Urothelium cell line (cell line): ENCODE measurements at regions not wholly inside any gene's neighbourhood (a gene's known extent, or its start where the extent isn't known, plus 50 kb on each side); places are given as distances from the start of the nearest gene placed in this dataset.

ENCODE experiments used
- DNase-seq: peaks from one replicate; pipeline ENCODE4 v3.0.0; 2011; ENCODE audit warnings: low spot score, mixed read lengths
- FAIRE-seq: peaks from 2 replicates; lab custom pipeline; 2011; peaks lifted over from hg19 to GRCh38; lab: Jason Lieb, UNC

DNA sequence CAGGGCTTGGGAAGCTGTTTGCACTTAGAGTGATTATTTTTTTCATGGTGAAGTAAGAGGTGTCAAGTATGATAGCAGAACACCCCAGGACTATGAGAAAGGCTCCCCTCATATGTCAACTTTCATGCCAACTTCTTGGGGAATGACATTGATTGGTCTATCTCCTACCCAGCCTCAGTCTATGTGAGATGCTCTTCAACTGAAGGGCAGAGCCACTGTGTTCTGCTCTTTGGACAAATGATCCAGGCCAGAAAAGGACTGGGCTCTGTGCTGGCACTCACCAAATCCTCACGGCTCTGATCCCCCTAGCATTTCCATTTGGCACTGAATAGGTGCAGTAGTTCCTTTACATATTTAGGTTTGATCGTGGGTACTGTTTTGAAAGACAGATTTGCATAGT is 151.1 kb downstream of the DMRT2 start:
- no peak for DNase-seq
- FAIRE-seq, result no peak

DNA sequence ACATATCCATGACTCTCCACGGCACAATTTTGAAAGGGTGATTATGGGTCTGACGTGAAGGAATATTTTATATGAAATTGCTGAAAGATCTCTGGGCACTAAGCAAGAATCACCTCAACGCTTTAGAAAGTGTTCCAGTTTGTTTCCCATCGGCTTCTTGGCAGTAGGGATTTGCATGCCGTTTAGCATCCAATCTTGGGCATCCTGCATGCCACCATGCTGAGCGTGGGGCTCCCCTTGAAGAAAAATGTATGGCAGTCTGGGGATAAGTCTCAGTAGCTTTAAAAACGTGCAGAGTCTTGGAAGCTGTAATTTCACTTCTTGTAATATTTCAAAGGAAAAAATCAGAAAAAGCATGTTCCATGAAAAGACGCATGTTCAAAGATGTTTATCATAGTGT is 151.7 kb downstream of the DMRT2 start:
- FAIRE-seq (no peak), DNase-seq (no peak)

DNA sequence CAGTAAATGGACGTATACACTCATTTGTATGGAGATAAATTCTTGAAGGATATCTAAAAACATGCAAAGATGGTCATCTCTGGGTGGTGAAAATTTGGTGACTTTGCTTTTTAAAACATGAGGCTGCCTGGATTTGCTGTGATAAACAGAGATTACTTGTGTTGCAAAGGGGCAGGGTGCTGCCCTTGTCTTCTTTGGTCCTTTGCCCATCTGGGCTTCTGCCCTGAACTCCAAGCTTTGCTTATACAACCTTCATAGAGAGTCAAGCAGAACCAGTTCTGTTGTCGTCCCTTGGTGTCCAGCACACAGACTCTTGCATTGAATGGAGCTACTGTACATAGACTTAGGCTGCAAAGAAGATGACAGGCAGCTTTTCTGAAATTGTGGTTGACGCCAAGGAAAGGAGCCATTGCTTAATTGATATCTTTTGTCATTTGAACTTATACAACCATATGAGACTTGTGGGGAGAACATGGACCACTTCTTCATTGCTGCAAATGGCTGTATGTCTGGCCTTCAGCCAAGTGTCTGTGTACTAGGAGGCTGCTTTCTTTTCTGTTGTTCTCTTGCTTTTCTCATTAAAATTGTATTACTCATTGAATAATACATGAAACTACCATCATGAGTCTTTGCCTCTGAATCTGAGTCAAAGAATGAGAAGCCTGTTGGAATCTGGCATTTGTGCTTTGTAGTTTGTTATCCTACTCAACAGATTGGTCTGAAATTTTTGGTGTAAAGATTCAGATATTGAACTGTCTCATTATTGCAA is 152.5 kb downstream of the DMRT2 start:
- FAIRE-seq (no peak), DNase-seq (no peak)

DNA sequence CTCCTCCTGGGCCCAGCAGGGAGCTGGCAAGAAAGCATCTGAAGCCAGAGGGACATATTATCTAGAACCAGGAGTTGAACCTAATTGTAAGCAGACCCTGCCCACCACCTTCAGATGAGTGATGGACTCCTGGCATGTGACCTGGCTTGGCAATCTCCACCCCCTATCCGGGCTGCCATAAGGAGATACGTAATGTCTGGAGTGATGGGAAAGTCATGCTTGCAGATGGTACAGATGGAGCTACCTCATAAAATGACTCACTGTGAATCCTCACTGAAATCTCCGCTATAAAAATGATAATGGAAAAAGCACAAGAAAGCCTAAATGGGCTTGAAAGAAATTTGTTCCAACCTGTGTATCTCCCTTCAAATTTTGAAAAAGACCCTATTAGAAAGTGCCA is 157.5 kb downstream of the DMRT2 start:
- DNase-seq, result peak; percentile 64
- no peak for FAIRE-seq

DNA sequence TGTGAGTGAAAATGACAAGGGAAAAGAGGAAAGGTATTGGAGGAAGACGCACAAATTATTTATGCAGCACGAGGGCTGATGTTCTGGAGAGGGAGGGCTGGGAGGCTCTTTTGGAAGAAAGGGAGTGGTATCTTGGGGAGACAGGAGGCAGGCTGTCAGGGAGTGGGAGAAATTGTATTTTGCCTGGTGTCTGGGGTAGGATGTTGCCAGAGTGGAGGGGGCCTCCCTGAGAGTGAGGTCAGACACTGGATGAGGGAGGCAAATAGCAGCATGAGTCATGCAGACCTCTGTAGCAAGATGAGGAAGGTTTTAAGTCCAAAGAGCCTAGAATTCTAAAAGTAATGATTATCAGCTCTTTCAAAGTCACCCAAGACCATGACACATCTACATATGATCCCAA is 158.0 kb downstream of the DMRT2 start:
- DNase-seq (peak; percentile 60), FAIRE-seq (no peak)

DNA sequence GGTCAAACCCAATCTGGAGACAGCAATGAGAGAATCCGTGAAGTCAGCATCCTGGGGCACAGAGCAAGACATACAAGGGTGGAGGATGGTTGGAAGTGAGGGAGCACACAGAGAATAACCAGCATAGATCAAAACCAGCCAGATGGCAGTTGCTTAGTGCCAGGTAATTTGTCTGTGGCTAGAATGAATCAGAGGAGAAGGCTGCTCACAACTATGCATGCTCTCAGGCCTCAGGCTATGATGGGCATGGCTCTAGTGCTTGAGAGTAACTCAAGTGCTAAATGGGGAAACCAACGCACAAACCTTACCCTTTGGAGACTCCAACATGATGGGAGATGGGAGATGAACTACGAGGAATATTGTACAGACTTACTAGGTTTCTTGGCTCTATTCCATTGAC is 160.8 kb downstream of the DMRT2 start:
- FAIRE-seq (no peak), DNase-seq (no peak)

DNA sequence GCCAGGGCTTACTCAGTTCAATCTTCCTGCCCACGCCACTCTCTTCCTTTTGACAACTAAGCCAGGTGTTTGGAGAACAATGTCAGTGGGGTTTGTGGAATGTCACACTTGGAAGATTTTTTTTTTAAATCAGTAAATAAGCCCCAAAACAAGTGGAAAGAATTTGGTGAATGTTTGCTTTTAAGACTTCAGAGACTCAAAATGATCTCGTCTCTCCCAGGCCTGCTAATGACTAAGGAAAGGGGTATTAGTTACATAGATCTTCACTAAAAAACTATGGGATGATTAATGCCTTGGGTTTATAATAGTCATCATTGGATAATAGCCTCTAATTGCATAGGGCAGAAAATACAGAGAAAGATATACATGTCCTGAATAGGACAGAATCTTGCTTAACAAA is 166.4 kb downstream of the DMRT2 start:
- DNase-seq (no peak), FAIRE-seq (no peak)

DNA sequence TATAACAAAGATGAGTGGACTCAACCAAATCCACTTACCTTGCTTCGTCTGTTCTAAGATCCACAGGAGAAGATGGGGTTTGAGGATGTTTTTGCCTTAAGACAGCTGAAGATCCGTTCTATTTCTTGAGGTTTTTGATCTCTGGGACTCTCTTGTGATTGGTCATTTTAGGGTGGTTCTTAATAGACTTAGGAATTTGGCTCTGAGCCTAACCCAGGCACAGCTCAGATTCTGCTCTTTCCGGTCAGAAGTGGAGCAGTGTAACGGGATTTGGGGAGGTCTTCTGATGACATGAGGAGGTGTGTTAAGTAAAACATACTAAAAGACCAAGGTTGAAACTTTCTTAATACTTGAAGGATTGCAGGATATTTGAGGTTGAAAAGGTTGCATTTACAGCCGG is 166.9 kb downstream of the DMRT2 start:
- FAIRE-seq, result no peak

DNA sequence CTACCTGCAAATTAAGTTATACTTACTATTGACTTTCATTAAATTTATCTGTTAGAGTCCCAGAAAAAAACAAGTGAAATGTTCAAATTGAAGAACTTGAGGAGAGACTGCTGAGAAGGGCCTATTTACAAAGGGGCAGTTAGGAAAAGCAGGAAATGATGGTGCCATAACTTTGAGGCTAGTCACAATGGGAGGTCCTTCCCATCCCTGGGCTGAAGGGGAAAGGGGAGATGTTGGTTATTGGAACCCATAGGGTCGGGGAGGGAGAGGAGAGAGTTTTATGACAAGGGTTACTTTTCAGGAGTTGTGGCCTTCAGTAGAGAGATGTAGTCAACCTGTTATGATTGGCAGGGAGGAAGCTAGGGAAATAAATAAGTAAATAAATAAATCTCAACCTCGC is 169.1 kb downstream of the DMRT2 start:
- DNase-seq, result no peak
- no peak for FAIRE-seq

More for the DNA sequence above, 166.9 kb downstream of the DMRT2 start:
- peak; percentile 17 for DNase-seq

DNA sequence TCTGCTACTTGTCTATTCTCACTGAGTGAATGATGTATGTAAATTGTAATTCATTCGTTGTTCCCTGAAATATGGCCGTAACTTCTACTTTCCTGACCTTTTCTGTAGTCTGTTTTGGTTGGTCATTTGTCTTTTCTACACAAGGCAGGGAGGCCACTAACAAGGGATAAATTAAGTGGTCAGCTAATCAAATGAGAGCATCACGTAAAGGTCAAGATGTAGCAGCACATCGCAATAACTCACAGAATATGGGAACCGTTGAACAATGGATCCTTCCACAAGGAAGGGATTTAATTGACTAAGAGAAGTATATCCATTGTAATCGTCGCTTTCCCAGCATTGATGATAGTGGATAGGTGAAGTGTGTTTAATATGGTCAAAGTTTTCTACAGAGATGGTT is 171.1 kb downstream of the DMRT2 start:
- FAIRE-seq (no peak), DNase-seq (no peak)

DNA sequence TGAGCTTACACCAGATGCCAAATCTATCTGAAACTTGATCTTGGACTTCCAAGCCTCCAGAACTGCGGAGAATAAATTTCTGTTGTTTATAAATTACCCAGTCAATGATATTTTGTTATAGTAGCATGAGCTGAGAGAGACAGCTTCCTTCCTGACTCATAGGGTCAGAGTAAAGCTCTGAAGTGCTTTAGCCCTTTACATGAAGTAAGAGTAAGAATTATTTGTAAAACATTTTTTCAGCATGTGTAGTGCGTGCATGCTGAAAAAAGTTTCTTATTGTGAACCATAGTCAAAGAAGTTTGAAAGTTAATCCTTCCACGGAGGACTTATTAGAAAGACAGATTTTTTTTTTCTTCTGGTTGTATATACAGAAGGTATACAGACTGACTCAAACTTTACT is 172.4 kb downstream of the DMRT2 start:
- FAIRE-seq (no peak), DNase-seq (no peak)

DNA sequence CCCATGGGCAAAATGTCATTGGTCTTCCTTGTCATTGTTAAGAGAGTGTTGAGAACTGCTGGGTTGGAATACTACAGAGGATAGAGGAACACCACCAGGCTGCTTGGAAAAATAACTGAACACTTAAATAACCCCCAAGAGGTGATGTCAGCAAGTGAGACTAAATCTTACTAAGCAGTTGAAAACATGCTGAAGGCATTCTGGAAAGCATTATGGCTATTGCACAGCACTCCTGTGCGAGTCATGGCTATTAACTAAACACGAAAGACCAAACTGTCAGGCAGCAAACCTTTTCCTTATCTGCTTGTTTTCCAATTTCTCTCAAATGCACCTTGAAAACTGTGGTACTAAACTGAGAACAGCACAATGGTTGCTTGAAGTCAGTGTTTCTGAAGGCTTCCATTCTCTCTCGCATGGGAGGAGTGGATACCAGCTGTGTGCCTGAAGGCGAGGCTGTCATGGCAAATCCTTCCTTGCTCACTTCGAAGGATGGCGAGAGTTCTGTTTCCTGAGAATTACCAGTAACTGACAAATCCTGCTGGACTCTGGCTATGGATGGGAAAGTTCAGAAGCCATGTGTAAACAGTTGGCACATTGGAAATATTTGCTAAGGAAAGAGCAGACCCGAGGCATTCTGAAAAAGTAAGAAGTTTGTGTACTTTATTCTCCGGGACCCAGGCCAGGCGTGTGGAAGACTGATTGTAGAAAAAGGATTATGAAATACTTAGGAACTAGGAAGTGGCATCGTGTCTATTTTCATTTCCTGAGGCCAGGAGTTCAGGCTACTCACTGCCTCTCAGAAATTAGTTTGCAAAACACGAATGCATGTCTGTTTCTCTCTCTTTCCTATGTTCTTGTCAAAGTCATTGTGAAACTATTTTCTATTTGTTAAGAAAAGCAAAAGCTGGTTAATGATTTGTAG is 182.1 kb downstream of the DMRT2 start:
- FAIRE-seq (no peak), DNase-seq (no peak)

DNA sequence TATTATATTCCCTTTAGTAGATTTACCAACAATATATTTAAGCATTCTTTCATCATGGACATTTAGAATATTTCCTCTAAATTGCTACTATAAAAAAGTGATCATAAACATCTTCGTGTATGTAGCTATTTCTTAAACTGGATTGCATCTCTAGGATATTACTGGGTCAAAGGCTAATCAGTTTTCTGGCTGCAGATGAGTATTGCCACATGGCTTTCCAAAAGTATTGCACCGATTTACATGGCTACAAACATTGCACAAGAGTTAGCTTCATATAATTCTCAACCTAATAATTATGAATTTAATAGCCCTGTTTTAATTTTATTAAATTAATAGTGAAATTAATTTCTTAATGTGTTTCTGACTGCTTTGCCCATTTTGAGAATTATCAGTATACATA is 183.4 kb downstream of the DMRT2 start:
- no peak for FAIRE-seq

DNA sequence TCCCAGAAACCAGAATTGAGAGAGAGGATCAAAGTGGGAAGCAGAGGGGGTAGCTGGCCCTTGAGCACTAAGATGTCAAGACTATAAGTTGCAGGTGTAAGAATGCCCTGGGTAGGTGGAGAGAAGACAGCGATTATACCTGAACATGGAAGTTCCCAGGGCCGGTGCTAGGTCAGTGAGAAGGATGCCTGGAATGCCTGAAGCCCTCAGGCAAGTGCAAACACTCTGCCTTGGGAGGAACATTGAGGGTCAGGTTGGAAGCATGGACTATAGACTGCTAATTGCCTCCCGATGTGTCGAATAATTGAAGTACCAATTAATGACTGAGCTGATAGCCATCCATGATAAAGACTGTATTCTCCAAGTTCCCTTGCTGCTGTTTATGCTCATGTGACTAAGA is 185.5 kb downstream of the DMRT2 start:
- FAIRE-seq (no peak), DNase-seq (no peak)

More for the DNA sequence above, 183.4 kb downstream of the DMRT2 start:
- no peak for DNase-seq

DNA sequence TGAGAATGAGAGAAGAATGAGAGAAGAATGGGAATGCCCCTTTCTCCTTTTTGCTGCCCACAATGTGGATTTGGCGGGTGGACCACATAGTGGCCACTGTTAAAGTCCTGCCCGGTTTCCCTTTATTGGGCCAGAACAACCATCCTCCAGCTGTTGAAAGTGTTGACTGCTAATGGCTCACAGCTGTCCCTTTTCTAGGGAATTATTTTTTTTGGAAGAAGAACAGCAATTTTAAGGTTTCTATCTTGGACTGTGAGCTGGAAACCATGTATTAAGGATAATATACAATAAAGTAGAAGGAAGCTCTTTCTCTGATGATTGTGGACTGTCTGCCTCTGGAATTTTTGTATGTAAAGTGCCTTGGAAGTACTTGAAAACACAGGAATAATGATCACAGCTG is 185.9 kb downstream of the DMRT2 start:
- FAIRE-seq (no peak), DNase-seq (no peak)

DNA sequence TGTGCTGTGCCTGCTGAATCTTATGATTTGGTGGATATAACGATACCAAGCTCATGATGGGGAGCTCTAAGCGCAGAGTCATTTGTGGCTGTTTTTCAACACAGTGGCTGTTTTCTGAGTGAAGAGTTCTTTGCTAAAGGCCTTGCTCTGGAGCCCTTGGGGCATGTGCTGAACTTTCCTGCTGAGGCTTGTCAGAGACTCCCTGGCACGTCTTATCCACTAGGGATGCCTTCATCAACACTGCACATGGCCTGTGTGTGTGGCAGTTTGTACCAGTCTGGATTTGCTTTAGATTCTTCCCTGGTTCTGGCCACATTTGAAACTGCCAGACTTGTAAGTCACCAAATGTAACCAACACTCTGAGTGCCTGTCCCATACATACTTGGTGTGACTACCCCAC is 188.2 kb downstream of the DMRT2 start:
- FAIRE-seq (no peak), DNase-seq (no peak)

DNA sequence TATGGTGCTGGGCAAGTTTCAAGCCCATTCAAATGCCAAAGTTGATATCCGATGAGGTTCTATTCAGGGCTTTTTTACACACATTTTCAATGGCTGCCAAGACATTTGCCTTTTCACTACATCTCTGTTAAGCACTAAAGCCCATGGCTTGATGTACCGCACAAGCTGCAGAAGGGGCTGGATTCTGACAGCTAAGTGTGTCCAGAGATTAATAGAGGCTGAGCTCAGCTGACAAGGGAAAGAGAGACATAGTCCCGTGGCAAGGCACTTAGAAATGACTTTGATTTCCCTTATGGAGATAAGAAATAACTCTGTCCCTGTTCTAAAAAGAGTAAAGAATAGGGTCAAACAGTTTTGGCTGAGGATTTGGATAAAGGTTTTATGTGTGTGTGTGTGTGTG is 198.6 kb downstream of the DMRT2 start:
- DNase-seq (no peak), FAIRE-seq (no peak)

DNA sequence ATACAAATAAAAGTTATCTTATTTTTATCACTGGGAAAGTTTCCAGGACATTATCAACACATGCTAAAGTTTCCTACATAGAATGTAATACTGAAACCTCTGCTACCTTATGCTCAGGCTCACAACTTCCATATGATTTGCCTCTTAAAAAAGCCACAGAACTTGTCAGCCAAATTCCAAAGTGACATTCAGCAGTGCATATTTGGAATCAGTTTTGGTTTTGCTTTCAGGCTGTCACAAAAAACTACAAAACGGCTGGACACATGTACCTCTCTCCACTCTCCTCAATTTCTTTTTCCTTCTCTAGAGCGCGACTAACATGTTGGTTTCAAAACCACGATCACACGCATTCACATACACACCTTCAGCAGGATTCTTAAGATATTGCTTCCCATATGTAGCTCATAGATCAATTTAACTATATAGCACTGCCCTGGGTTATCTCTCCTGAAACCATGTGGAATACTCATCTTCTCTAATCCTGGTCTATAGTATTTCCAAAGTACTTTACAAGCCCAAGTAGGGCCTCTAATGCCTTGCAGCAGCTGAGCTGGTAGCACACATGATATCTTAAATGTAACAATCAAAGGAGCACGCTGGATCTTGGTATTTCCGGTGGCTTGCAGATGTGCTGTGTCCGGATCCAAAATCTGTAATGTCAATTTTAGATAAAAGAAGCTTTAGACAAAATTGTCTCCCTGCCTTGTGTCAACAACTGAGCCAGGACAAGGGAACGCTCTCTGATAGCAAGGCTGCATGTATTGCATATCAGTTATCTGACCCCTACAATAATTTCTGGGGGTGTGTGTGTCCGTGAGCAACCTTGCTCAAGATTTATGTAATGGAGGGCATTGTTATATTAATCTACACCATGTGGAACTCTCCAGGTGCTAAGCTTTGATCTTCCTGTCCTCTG is 203.2 kb downstream of the DMRT2 start:
- DNase-seq, result no peak
- FAIRE-seq, result no peak

DNA sequence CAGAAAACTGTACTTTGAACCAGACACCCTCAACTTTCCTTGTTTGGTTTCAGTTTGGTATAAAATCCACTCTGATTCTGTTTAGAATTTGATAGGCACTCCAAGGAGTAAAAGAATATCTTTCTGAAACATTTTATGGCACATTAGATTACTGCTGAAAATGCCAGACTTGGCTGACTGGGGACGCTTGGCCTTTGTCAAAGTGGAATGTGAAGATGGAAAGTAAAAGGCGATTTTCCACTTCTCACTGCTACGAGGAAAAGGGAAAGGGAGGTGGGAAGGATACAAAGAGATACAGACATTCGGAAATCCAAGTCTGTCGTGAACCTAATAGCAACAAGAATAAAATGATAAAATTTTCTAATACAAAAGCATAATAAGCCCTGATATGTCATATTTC is 203.9 kb downstream of the DMRT2 start:
- FAIRE-seq (no peak), DNase-seq (no peak)

DNA sequence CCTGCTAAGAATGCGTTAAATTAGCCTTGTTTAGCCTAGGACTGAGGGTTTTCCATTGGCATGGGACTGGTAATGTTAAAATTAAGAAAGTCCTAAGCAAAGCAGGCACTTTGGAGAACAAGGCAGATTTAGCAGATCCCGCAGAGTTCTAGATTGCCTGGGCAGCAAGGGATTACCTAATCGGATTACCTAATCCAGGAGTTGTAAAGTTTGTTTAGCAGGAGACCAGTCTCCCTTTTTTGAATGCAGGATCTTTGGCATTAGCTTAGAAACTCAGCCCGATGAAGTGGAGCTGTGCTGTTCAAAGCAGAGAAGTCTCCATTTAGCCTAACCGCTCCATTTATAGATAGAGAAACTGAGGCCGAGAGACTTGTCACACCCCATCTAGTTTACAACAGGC is 206.0 kb downstream of the DMRT2 start:
- DNase-seq, result no peak
- FAIRE-seq, result no peak

DNA sequence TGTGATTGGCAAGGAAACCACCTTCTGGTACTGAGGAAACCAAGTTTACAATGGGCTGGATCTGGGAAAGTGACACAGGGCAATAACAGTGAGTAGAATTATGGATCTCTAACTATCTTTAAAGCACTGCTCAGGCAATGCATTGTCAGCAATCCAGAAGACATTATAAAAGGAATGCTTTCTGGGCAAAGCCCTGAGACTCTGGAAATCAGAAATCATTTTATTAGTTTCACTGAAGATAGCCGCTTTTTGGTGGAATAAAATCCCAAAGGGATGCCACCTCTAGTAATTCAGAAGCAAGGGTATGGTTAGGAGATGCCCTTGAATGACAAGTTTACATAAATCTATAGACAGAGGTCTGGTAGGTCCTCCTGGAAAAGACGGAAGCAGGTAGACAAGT is 211.1 kb downstream of the DMRT2 start:
- DNase-seq, result no peak
- FAIRE-seq, result no peak
